Stimulated activated CD8-positive, alpha-beta memory T cell treated with anti-CD3 and anti-CD28 coated beads, Interleukin-2, amount 100 ng/mL, for 1 hour (primary cell): ENCODE measurements at regions not wholly inside any gene's neighbourhood (a gene's known extent, or its start where the extent isn't known, plus 50 kb on each side); places are given as distances from the start of the nearest gene placed in this dataset.
"Not testable (repeated sequence)": the region's sequence is repeated elsewhere in the genome, so short reads cannot be mapped to it uniquely, and the experiment has no call there.

Experiments used
- DNase-seq, 2 donors: peaks; one replicate each; pipeline ENCODE4 v3.0.0-alpha.2; 2020; ENCODE audit warnings: low read depth in 2 of 2

DNA sequence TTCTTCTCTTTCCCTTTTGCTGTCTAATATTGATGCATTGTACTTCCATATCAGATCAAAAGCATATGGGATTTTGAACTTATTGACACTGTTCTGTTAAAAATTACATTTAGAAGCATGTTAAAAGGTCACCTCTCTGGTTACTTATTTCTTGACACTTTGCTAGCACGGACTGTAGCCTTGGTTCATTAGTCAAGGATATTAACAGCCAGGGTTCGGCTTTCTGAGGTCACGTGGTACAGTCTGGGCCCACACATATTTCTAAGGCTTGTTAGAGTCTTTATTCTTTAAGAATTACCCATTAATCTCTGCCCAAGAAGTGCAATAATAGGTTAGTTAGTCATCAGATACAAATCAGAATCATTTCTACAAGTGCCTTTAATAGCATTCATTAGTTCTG, 1035.8 kb upstream of the FANCL start:
- DNase-seq: no peak

DNA sequence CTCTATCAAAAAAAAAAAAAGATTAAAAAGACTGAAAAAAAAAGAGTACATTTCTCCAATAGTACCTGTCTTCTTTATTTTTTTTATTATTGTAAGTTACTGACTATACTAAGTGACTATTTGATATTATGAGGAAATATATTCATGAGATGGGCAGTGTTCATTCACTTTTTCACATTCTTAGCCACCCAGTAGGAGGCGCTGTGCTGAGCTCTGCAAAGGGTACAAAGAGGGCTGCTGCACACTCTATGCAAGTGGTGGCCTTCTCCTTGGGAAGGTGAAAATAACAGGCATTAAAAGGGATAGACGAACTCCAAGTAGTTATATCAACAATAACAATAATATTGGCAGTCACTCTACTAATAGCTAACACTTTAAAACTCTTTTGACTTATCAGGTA, 1034.9 kb upstream of the FANCL start:
- DNase-seq: no peak

DNA sequence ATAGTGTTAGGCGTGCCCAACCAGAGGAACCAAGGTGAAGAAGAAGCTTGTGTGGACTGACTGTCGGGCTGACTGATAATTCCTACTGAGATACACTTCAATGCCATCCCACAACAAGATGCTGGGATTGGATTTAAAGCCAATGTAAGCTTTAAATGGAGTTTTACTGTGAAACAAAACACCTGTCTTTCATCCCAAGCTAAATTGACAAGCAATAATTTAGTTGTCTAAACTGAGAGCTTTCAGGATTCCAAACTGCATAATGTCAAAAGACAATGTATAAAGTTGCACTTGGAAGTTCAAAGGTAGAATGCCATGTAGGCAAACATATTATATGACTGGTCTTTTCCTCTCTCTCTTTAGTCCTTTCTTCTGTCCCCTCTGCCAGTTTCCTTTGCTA, 1025.3 kb upstream of the FANCL start:
- no peak for DNase-seq

DNA sequence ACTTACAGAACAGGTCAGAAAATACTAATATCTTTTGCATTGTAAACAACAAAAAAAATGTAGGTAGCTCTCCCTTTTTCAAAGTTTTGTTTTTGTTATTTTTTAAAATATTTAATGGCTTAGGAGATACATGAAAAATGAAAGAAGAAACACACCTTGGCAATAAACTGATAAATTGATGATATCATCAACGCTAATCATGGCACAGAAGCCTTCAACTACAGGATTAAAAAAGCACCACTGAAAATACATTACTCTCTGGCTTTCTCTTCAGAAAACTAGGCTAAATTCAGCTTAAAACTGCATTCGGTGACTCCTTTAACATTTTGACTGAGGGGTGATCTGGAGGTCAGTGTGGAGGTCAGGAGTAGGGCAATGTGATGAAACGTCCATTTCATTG, 1018.8 kb upstream of the FANCL start:
- DNase-seq: no peak

DNA sequence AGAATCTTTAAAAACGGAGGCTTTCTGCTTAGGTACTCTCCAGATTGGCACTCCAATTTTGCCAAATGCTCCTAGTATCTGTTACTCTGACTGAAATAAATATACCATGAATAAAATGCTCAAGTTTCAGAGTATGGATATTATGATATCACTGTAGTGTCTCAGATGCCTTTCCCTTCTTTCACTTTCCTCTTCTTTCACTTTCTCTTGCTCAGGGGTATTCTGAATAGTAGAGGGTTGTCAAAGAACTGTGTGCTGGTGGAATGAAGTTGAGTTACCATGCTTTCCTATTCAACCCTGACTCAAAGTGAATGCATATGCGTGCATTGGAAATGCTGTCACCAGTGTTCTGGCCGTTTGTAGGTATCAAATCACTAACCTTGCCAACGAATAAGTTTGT, 1015.2 kb upstream of the FANCL start:
- DNase-seq: no peak

DNA sequence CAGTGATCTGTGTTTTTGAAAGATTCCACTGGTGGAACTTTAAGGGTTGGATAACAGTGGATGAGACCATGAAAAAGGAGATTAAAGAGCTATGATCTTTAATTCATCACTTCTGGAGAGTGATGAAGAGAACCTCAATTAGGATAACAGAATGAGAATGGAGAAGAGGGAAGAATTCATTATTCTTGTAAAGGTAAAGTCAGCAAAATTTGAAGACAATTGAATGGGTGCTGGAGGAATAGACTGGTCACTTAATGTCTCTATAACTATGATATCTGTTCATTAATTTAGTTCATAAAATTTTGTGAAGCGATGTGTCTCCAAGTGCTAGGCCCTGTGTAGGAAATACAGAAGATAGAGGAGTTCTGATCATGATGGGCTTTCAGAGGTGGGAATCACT, 1013.2 kb upstream of the FANCL start:
- no peak for DNase-seq

DNA sequence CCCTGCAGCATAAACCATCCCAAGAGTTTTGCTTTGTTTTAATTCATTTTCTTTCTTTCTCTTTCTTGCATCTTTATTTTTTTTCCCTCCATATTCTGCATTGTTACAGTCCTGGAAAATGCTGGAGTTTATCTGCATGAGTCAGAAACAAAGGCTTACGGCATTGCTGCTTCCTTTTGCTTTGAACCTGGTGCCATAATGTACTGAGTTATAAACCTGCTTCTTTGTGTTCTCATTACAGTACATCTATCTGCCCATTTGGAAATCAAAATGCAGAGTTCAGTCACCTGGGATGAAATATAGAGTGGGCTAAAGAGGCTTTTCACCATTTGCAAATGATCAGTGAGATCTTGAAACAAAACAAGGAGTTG, 1009.2 kb upstream of the FANCL start:
- no peak for DNase-seq

DNA sequence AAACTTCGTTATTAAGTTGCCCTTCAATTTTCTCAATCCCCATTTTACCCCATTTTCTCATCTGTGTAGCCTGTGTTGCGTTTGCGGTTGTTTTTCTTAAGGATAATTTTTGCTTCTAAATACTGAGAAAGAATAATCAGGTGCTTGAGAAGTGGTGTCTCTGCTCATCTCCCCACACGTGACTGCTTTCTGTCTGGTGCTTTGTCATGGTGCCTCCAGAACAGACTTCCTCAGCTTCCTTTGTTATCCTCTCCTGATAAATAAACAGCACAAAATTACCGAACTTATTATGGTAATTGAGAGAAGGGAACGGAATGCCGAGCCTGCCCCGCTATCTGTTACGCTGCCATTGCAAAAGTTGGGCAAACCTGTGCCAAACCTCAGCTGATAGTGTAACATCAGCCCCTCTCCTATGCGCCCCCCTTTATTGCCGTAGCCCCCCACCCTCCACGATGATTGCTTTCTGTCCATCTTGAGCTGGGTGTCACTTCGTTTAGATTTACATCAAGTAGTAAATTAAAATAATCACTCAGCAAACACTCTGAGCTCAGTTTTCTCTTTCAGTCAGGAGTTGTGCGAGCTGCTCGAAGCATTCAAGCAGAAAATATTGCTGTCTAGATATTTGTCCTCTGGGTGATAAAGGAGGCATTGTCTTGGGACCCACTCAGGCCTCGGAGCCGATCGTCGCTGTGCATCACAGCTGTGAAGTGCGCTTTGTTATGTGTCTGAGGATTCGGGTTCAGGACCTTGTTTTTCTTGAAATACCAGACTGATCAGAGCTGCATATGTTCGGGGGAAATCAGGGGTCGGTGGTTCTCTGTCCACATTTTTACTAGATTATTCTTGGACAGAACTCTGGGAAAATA, 1008.5 kb upstream of the FANCL start:
- no peak for DNase-seq

DNA sequence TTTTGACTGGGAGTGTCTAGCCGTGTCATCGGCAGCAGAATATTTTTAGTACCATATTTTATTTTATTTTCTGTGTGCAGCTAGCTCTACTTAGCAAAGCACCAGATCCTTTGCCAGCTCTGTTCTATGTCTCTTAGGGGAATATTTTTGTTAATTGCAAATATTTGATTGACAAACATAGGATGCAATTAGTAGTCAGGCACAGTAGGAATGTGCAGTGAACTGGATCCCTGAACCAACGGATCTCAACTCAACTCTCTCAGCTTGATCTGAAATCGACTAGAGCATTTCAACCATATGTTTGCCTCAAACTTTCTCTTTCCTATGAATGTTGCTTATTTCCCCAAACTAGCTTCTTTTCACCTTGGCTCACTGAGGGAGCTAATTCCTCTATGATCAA, 998.0 kb upstream of the FANCL start:
- DNase-seq: no peak

DNA sequence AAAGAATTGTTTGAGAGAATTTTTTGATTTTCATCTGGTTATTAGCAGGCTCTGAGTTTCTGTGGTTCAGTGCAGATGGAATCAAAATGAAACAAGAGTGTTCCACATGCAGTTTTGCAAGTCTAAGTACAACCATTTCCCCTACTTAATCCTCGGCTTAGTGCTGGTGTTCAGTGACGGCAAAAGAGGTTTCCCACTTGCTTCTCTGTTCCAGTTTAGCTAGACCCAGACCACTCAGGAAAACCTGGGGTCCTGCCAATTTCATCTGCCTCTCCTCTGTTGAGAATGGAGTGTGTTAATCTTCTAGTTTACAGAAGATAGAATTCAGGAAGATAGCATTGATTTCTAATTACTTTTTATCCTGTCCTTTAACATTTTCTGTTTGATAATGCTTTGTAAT, 996.2 kb upstream of the FANCL start:
- no peak for DNase-seq

DNA sequence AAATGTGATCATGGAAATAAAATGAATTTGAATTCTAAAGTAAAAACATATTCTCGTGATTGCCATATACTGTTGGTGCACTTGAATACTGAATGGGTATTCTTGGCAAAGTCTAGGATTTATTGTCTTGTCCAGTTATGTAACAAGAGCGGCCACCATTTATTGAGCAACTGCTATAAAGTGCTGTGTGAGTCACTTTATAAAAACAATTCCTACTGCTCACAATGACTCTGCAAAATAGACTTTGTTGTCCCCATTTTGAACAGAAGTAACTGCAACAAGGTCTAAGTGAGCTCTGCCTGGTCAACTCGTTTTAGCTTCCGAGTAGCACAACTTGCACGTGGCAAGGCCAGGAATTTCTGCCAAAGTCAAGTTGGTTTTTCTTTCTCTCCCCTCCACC, 995.6 kb upstream of the FANCL start:
- no peak for DNase-seq

DNA sequence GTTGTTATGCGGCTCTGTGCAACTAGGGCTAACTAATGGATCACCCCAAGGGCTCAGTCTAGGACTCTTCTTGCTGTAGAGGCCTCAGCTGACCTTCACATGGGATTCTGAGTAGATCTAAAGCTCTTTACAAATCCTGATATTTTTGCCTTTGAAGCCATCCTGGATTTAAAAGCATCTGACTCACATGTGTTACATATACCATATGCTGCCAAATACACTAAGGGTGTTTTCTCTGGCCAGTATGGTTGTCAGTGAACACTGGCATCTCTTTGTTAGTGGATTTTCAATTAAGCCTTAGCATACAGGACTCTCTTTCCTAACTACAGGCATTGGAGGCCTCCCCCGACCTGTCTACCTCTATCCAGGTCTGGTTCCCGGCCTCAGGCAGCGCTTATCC, 992.8 kb upstream of the FANCL start:
- DNase-seq: no peak

DNA sequence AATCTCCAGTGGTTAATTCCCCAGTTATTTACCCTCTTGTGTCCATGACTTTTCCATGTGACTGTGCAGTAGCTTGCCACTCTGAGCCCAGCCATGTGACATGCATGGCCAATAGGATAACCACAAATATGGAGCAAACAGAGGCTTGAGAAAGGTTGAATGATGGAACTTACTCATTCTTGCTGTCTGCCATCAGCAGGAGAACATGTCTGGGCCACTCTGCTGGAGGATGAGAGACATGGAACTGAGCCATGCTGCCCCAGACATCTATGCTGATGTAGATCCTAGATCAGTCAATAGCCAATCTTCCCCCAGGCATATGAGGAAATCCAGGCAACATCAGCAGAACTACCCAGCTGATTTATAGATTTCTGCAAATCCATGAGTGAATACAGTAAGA, 992.3 kb upstream of the FANCL start:
- no peak for DNase-seq

DNA sequence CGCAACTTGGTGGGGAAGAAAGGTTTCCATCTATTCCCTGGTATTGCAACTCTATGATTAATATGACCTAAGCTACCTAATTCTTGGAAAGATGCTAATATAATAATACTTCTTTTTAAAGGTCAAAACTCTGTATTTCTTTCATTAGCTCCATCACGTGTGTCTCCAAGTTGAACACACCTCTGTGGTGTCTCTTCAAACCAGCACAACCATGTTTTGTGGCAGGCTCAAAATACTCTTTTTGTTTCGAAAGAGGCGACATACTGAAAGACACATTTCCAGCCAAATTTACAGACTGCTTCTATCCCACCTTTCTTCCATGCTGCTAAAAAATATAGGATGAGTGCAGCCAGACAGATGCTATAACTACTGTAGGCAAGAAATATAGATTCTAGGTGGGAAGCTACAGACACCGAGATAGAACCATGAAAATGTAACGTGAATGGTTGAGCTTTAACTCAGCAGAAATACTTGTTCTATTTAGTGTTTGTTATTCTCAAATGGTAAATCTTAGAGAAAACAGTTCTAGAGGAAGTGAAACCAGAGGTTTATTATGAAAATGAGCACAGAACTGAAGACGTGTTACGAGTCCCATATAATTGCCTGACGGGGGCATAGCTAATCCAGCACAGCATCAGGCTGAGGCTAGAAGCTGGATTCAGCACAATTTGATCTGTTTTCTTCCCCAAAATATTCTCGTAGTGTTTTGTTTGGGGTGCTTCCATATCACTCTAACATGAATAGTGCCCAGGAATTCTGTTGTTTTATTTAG, 991.5 kb upstream of the FANCL start:
- DNase-seq: no peak

DNA sequence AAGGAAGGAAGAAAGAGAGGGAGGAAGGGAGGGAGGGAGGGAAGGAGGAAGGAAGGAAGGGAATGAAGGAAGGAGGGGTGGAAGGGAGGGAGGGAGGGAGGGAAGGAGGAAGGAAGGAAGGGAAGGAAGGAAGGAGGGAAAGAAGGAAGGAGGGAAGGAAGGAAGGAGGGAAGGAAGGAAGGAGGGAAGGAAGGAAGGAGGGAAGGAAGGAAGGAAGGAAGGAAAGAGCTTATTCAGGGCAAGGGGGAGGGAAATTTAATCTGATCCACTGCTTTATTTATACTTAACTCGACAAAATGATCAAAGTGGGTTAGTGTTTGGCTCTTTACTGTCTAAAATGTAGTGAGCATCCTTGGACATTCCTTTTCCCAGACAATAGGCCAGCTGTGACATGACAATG, 985.2 kb upstream of the FANCL start:
- not testable (repeated sequence) for DNase-seq

DNA sequence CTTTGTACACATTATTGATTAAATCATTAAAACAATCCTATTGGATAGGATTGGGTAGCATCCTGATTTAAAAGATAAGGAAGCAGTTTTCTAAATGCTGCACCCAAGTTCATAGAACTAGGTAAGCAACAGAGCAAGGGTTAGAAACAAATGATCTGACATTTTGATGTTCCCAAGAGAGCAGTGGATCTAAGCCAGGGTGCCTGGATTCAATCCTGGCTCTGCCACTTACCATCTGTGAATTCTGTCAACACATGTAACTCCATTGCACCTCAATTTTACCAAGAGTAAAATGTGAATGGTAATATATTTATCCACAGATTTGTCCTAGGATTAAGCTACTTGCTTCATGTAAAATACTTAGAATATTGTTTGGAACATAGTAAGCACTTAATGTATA, 982.6 kb upstream of the FANCL start:
- DNase-seq: no peak

DNA sequence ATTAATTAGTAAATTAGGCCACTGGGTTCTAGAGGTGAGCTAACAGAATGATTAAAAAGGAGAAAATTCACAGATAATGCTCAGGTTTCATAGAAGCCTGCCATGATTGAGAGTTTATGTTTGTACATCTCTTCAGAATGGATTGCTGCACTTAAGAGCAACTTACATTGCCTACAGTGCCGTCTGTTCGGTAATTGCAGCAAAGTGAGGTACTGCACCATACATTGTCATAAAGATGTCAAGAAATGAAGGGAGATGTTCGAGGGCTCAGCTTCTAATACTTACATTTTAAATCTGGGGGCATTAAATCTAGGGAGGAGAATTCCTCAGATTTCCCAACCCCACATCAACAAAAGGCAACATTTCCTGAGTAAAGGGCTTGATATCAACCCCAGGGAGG, 976.2 kb upstream of the FANCL start:
- DNase-seq: no peak

DNA sequence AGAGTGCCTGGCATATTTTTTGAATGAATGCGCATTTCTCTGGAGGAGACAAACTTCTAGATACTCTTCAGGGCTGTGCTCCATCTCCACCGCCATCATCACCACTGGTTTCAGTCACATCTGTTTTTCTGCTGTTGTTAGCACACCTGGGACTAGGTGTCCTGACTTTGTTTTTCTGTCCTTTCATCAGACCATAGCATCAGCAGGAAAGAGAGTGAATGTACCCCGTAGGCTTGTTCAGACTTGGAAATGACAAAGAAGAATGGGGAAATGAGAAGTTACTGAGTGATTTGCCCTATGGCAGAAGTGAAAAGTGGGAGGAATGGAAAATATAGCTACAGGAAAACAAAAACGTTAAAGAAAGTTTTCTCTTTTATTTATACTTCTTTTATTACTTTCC, 965.2 kb upstream of the FANCL start:
- DNase-seq: no peak

DNA sequence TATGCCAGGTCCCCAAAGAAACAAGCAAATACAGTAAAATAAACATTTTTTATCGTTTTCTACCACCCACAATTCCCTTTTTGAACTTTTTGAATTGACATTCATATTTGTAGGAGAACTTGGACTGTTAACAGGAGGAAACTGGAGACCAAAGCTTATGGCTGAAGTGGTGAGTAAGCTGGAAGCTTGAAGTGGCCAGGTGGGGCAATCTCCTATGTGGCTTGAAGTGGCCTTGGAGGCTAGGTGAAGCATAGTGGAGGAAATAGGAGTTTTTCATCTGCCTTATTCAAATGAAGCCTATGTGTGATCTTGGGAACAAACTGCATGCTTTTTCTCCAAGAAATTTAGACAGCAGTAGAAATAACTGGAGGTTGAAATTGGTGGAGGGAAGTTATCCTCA, 962.9 kb upstream of the FANCL start:
- DNase-seq: no peak

DNA sequence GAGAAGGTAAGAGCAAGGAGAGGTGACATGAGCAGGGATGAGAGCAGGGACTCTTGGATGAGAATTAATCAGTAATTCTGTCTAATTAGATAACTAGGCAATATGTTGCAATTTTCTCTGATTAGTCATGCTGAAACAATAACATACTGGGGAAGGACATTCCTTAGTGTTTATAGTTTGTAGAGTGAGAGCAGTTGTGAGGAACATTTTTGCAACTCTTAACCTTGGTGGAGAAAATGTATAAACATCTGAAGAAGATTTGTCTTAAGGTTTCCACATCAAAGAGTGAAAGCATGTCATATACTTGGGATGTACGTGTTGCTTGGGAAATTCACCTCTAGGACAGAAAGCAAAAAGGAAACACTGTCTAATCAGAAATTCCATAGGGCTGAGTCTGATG, 955.4 kb upstream of the FANCL start:
- DNase-seq: no peak

DNA sequence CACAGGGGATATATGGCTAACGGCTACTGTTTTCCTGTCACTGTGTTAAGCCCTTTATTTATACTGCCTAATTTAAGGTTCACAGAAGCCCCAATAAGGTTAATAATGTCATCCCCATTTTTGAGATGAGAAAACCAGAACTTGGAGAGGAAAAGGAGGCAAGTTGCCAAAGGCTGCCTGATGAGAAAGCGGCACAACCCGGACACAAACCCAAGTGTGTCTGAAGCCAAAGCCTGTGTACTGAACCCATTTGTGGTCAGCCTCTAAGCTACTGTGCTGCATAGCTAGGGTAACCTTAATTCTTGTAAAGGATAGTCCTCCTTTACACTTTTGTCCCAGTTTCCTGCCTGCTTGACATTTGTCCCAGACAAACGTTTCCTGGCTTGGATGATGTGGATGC, 954.7 kb upstream of the FANCL start:
- DNase-seq: no peak

DNA sequence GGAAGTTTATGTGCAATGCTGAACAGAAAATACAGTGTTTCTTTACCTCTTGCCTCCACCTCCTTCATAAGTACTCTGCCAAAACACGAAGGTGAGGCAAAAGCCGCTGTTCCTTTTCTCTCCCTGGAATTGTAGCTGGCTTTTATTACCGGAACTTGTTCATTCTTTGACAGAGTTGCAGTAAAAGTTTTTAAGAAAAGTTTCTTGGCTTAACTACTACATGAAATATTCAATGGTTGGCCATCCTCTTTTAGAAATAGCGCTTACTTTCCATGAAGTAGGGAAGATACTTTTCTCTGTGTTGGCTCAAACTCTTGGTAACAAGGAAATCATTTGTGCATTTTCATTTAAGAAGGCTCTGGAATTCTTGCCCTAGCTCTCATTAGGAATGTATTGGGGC, 950.7 kb upstream of the FANCL start:
- no peak for DNase-seq

DNA sequence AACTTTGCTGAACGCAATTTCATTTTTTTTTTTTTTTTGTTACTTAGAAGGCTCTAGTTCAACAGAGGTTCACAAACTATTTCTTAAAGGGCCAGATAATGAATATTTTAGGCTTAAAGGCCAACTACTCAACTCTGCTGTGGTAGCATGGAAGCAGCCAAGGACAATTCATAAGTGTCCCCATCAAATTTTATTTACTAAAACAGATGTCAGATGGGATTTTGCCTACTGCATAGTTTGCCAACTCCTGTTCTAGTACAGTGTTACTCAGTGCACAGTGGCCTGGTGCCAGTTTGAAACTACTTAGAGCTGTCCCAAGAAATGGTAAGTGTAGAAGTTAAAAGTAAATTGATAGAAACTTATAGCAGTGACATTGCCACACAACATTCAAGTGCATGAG, 949.4 kb upstream of the FANCL start:
- DNase-seq: no peak
